ENCODE measurements at regions not wholly inside any gene's neighbourhood (a gene's known extent, or its start where the extent isn't known, plus 50 kb on each side); places are given as distances from the start of the nearest gene placed in this dataset.

- TF ChIP-seq ARNT (IDR thresholded peaks at IDR 0.05), result no peak
- no peak for TF ChIP-seq SP1 (IDR thresholded peaks at IDR 0.05)
- no peak for TF ChIP-seq CTBP1 (IDR thresholded peaks at IDR 0.05; ENCODE audit: borderline replicate concordance)
- TF ChIP-seq FOXM1 (IDR thresholded peaks at IDR 0.05; ENCODE audit: borderline replicate concordance), result no peak
- TF ChIP-seq HDGF (IDR thresholded peaks at IDR 0.05; ENCODE audit: borderline replicate concordance), result no peak
- no peak for TF ChIP-seq L3MBTL2 (conservative IDR thresholded peaks at IDR 0.05)
- no peak for TF ChIP-seq FOXK2 (IDR thresholded peaks at IDR 0.05)
- no peak for TF ChIP-seq TARDBP (IDR thresholded peaks at IDR 0.05)
- TF ChIP-seq BHLHE40 (IDR thresholded peaks at IDR 0.05; ENCODE audit: borderline replicate concordance), result no peak
- TF ChIP-seq ZNF384 (IDR thresholded peaks at IDR 0.05), result no peak
- TF ChIP-seq ELF4 (IDR thresholded peaks at IDR 0.05), result no peak
- no peak for TF ChIP-seq SUZ12 (IDR thresholded peaks at IDR 0.05)
- TF ChIP-seq FOXA1 (IDR thresholded peaks at IDR 0.05), result no peak
- TF ChIP-seq NFRKB (IDR thresholded peaks at IDR 0.05), result no peak
Measured at GRCh38 chr11:112364962-112365481, 104.4 kb upstream of the PLET1 start.
